Gastrocnemius medialis (tissue), 4 donors: ENCODE measurements at regions not wholly inside any gene's neighbourhood (a gene's known extent, or its start where the extent isn't known, plus 50 kb on each side); places are given as distances from the start of the nearest gene placed in this dataset.

Experiments used
- POLR2A ChIP-seq, 2 donors: fragments of 450-650 bp; IDR thresholded peaks; one replicate each; pipeline ENCODE4 v1.6.1; 2017; ENCODE audit warnings: antibody characterized with exemption in 2 of 2, mild to moderate bottlenecking in 2 of 2, moderate library complexity in 2 of 2
- TF ChIP-seq, protein P1 (sequence below), 5 experiments: fragments of 450-650 bp in 3 of 5; fragments of 200-600 bp in 2 of 5; sonication (generic) in 2 of 5; IDR thresholded peaks in 4 of 5; conservative IDR thresholded peaks in 1 of 5; 1 replicate in 4 of 5; 2 replicates in 1 of 5; pipeline ENCODE4 v1.5.1; 2016 to 2019; ENCODE audit warnings: antibody characterized with exemption in 5 of 5, mild to moderate bottlenecking in 3 of 5, moderate library complexity in 3 of 5

DNA sequence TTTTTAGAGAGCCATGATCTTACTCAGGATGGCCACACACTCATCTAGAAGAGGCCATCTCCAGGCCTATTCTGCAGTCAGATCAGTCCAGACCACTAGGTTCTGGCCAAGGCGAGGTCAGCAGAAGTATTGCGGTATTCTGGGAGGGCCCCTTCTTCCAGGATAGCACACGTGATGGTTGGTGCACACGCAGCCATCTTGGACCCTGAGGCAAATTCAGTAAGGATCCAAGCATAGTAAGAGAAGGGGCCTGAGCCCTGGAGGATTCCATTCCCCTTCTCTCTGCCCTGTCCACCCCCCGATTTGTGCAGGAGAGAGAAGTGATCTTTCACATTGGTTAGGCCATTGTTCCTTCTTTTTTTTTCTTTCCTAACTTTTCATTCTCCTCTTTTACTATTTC, 957.9 kb downstream of the BRD1 start:
- TF ChIP-seq, protein P1, sequence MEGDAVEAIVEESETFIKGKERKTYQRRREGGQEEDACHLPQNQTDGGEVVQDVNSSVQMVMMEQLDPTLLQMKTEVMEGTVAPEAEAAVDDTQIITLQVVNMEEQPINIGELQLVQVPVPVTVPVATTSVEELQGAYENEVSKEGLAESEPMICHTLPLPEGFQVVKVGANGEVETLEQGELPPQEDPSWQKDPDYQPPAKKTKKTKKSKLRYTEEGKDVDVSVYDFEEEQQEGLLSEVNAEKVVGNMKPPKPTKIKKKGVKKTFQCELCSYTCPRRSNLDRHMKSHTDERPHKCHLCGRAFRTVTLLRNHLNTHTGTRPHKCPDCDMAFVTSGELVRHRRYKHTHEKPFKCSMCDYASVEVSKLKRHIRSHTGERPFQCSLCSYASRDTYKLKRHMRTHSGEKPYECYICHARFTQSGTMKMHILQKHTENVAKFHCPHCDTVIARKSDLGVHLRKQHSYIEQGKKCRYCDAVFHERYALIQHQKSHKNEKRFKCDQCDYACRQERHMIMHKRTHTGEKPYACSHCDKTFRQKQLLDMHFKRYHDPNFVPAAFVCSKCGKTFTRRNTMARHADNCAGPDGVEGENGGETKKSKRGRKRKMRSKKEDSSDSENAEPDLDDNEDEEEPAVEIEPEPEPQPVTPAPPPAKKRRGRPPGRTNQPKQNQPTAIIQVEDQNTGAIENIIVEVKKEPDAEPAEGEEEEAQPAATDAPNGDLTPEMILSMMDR (IDR thresholded peaks at IDR 0.05 in 4 of 5, conservative IDR thresholded peaks at IDR 0.05 in 1 of 5) = no peak
- TF ChIP-seq POLR2A (IDR thresholded peaks at IDR 0.05) = no peak
